ENCODE measurements at regions not wholly inside any gene's neighbourhood (a gene's known extent, or its start where the extent isn't known, plus 50 kb on each side); places are given as distances from the start of the nearest gene placed in this dataset.

- TF ChIP-seq CTCF (IDR thresholded peaks at IDR 0.05; ENCODE audit: low read length) (no peak), EZH2 (IDR thresholded peaks at IDR 0.05; ENCODE audit: borderline replicate concordance, low read length) (no peak)
Observed at GRCh38 chr2:172262486-172262885, 159.8 kb upstream of the DLX2 start.

Data from OCI-LY1 (cell line).